ENCODE measurements at regions not wholly inside any gene's neighbourhood (a gene's known extent, or its start where the extent isn't known, plus 50 kb on each side); places are given as distances from the start of the nearest gene placed in this dataset.

- TF ChIP-seq, protein P1, sequence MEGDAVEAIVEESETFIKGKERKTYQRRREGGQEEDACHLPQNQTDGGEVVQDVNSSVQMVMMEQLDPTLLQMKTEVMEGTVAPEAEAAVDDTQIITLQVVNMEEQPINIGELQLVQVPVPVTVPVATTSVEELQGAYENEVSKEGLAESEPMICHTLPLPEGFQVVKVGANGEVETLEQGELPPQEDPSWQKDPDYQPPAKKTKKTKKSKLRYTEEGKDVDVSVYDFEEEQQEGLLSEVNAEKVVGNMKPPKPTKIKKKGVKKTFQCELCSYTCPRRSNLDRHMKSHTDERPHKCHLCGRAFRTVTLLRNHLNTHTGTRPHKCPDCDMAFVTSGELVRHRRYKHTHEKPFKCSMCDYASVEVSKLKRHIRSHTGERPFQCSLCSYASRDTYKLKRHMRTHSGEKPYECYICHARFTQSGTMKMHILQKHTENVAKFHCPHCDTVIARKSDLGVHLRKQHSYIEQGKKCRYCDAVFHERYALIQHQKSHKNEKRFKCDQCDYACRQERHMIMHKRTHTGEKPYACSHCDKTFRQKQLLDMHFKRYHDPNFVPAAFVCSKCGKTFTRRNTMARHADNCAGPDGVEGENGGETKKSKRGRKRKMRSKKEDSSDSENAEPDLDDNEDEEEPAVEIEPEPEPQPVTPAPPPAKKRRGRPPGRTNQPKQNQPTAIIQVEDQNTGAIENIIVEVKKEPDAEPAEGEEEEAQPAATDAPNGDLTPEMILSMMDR (IDR thresholded peaks at IDR 0.05): no peak
- TF ChIP-seq POLR2A (IDR thresholded peaks at IDR 0.05) (no peak), EP300 (IDR thresholded peaks at IDR 0.05) (no peak), POLR2AphosphoS5 (IDR thresholded peaks at IDR 0.05) (no peak)
Measured at GRCh38 chr6:62626661-62627060, 340.6 kb upstream of the KHDRBS2 start.
